CD4-positive, alpha-beta T cell treated with Interleukin-17A for 4 hours (primary cell): ENCODE measurements at regions not wholly inside any gene's neighbourhood (a gene's known extent, or its start where the extent isn't known, plus 50 kb on each side); places are given as distances from the start of the nearest gene placed in this dataset.
"Not testable (repeated sequence)": the region's sequence is repeated elsewhere in the genome, so short reads cannot be mapped to it uniquely, and the experiment has no call there.

ENCODE experiments used
- DNase-seq: peaks from one replicate; pipeline ENCODE4 v3.0.0-alpha.2; 2020; ENCODE audit warnings: mixed read lengths

DNA sequence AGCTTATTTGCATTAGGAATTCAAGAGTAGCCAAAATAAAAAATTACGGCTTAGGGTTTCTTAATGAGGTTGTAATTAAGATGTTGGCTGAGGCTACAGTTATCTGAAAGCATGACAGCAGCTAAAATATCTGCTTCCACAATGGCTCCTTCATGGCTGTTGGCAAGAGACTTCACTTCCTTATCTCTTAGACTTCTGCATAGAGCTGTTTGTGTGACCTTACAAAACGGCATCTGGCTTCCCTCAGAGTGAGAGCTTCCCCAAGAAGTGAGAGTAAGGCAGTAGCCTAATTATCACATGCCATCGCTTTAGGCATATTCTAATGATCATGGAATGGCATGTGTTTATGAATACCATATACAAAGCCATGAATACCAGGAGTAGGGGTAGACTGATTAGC is 57.6 kb downstream of the CCDC59 start:
- no peak for DNase-seq

DNA sequence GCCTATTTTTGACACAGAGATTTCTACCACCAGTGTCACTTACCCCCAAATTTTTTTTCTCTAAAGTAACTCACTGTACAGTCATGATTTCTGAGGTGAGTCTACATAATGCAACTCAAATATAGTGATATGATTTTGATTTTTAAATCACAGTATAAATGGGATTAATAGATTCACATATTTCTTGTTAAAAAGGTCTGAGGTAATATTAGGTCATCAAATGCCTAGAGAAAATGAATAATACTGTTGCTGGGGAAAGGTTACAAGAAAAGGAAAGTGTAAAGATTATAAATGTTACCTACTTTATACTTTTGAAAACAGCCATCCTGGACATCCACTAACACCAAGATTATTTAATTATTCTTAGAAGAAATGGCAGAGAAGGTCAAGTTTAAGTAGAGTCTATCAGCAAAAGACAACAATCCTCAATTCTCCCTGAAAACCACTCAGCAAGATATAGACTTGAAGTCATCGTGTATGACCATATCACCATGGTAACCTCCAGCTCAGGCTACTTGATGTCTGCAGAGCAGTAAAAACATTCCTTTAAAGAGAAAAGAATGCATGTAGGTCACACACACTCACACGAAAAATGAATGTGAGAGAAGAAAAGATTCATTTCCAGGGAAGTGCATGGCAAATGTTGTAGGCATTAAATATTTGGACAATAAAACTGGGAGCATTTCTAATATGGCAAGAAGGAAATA is 58.7 kb downstream of the CCDC59 start:
- no peak for DNase-seq

DNA sequence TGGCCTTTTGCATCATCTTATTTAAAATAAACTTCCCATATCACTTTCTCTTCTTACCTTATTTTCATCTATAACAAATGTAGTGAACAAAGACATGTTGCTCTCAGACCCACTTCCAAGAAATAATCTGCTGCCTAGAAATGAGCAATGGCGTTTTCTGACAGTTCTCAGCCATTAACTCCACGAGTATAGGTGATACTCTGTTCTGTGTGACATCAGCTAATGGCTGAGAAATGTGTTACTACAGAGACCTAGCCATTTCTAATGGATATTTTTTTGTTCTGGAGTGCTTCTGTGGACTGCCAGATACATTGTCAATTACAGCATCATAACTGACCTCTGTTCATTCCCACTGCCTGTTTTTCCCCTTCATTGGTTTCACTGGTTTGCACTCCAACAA is 67.8 kb downstream of the CCDC59 start:
- no peak for DNase-seq

GRCh38 chr12:82281335-82281734 is 76.9 kb downstream of the CCDC59 start:
- DNase-seq: not testable (repeated sequence)

DNA sequence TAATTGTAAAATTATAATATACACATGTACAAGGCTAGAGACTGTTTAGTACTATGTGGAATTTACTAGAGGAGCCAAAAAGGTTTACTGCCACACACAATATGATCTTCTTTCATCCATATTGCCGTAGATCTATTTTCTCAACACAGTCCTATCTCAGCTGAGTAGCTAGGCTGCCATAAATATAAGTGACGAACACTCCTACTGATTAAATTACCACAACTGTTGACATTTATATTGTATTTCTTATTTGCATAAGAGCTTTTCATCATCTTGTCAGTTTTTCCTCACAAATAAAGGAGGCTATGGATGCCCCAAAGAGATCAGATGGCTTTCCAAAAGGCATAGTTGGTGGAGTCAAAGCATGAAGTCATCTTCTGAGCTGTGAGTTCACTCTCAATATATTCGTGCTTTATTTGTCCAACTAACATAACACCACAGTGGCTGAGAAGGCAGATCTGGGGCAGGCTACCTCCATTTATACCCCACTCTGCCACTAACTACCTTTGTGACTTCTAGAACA is 78.6 kb downstream of the CCDC59 start:
- no peak for DNase-seq

GRCh38 chr12:82277582-82277981 is 80.6 kb downstream of the CCDC59 start:
- no peak for DNase-seq

- no peak for DNase-seq
Observed at GRCh38 chr12:82242729-82243128, 115.5 kb downstream of the CCDC59 start.

DNA sequence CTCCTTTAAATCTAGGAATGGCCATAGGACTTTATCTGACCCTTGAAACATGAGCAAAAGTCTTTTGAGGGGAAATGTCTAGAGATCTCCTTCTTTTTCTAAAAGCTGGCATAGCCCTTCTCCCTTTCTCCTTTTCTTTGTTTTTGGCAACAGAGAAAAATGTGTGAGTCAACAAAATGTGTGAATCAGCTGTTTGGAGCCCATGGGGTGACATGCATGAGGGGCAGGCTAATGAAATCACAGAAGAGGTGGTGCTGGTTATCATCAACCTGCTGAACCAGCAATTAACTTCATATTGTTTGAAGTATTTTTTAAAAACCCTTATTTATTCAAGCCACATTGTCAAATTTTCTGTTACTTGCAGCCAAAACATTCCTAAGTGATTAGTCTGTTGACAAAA is 132.3 kb downstream of the CCDC59 start:
- no peak for DNase-seq

GRCh38 chr12:82223426-82223825 is 134.8 kb downstream of the CCDC59 start:
- DNase-seq: no peak

DNA sequence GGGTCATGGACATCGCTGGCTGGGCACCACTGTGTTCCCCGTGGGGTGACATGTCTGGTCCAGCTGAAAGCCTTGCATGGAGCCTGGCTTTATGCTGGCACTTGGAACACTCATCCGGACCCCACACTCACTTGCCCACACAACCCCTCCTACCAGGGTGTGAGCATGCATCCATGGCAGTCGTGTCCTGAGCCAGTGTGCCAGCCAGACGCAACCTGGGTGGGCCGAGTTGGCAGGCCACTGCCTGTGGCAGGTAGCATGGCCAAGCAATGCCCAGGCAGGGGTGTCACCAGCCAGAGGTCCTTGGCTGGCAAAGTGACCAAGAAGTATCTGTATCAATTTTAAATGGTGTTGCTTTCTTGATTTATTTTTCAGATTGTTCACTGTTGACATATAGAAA is 141.7 kb downstream of the CCDC59 start:
- no peak for DNase-seq

DNA sequence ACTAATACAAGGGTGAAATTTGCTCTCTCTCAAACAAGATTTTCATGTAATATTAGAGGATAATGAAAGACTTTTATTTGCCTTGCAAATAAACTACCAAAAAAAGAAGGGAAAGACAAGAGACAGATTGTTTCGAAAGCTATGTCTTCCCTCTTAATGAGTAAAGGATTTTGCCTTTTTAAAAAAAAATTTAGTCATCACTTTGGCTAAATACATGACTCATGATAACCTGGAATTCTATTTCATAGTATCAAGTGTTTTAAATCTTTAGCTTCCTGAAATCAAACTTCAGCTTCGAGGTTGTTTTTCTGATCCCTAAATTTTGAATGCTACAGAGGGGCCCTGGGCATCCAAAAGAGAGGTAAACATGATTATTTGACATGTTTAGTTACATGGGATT is 144.4 kb downstream of the CCDC59 start:
- DNase-seq: no peak

GRCh38 chr12:82210882-82211281 is 147.3 kb downstream of the CCDC59 start:
- no peak for DNase-seq

GRCh38 chr12:82209533-82209932 is 148.7 kb downstream of the CCDC59 start:
- no peak for DNase-seq

GRCh38 chr12:82207556-82207955 is 150.6 kb downstream of the CCDC59 start:
- DNase-seq: no peak

GRCh38 chr12:82203086-82203485 is 155.1 kb downstream of the CCDC59 start:
- no peak for DNase-seq

DNA sequence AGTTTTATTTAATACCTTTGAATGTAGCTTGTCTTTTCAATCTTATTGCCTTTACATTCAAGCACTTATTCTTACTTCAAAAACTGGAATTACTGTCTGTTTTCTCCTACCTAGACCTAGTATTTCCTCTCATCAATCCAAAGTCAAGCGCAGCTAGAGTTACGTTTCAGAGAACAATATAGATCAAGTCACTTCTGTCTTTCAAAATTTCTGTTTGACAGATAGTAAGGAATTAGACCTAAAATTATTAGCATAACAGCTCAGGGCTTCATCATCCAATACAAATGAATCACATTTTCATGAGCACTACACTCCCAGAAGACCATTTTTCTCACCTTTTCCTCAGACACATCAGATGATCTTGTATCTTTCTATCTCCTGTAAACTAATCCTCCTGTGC is 170.6 kb downstream of the CCDC59 start:
- no peak for DNase-seq

DNA sequence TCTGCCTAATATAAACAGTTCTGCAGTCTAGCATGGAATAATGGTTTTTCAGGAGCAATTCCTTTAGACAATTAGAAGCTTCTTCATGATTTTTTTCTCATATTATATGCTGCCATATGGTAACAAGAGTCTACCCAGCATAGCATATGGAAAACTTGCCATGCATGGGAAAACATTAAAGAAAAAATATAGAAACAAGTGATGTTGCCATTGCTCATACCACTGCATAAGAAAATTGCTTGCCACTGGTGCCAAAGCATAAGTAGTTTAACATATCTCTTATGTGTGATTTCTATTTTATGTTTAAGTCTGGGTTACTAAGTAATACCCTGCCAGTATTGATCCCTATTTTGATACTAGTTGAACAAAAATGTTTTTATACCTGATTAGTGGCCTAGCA is 171.2 kb downstream of the CCDC59 start:
- DNase-seq: no peak

GRCh38 chr12:82186282-82186681 is 171.9 kb downstream of the CCDC59 start:
- DNase-seq: no peak

DNA sequence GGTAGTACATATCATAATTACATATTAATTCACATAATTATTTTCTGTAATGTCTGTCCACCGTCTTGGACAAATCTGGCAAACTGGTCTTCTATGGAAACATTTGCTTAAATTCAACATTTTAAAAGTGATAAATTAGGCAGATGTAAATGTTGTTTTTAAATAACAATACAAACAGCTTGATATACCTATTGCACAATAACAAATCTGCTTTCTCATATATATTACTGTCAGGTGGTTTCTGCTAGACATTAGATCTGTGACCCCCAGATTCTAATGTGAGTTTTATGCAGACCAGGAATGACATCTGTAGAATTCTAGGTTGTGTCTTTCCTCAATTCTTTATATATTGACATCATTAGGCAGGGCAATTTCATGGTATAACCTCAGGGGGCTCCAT is 173.3 kb downstream of the CCDC59 start:
- no peak for DNase-seq

GRCh38 chr12:82182601-82183190 is 175.5 kb downstream of the CCDC59 start:
- DNase-seq: no peak

GRCh38 chr12:82176761-82177490 is 181.3 kb downstream of the CCDC59 start:
- no peak for DNase-seq

- DNase-seq: no peak
Observed at GRCh38 chr12:82176026-82176425, 182.2 kb downstream of the CCDC59 start.

- DNase-seq: no peak
Observed at GRCh38 chr12:82174936-82175335, 183.3 kb downstream of the CCDC59 start.

- DNase-seq: no peak
Observed at GRCh38 chr12:82174383-82174782, 183.8 kb downstream of the CCDC59 start.
